Left ventricle myocardium superior (tissue), 1 donor: ENCODE measurements at regions not wholly inside any gene's neighbourhood (a gene's known extent, or its start where the extent isn't known, plus 50 kb on each side); places are given as distances from the start of the nearest gene placed in this dataset. TPM values are rescaled to one million over a fixed set of nuclear protein-coding genes. Genes with fewer than 3 reads are reported as not detected.

Experiments
- ATAC-seq: fragments of 200-7000 bp; cut with Tn5 transposase; one replicate; pipeline ENCODE4 v1.9.1; 2020; ENCODE audit warnings: mild to moderate bottlenecking, moderate library complexity
- DNase-seq: peaks from one replicate; pipeline ENCODE4 v3.0.0-alpha.2; 2020
- intact Hi-C: fragments of 100-400 bp; cut with micrococcal nuclease; formaldehyde crosslinking; loops from one replicate; pipeline ENCODE4 v1.11.0; 2022
- microRNA-seq: library from miRNA; unstranded; fragments of <30 nt; microRNA quantifications from one replicate; pipeline ENCODE4 v1.2.0, GENCODE V29; 2020; ENCODE audit warnings: borderline number of aligned reads
- donor health status: DM: no; HTN: yes; CAD: no; lungs with severe emphysema.

GRCh38 chr14:106844608-106845285, 1318.4 kb downstream of the TMEM121 start:
- intact Hi-C loops, result no loop called here
- DNase-seq, result peak; percentile 80
- peak; percentile 89 for ATAC-seq

GRCh38 chr14:106845286-106846087, 1319.1 kb downstream of the TMEM121 start:
- ATAC-seq (peak; percentile 9), DNase-seq (peak; percentile 37)
- intact Hi-C loops, result no loop called here

GRCh38 chr14:106846218-106846617, 1319.8 kb downstream of the TMEM121 start:
- intact Hi-C loops, result no loop called here
- ATAC-seq, result peak; percentile 44
- no peak for DNase-seq

- ATAC-seq (no peak), DNase-seq (no peak)
- intact Hi-C loops, result no loop called here
These were observed 1322.1 kb downstream of the TMEM121 start for GRCh38 chr14:106848330-106849121.

- intact Hi-C loops, result no loop called here
- no peak for DNase-seq
- no peak for ATAC-seq
These were observed 1324.8 kb downstream of the TMEM121 start for GRCh38 chr14:106850913-106851825.

DNA sequence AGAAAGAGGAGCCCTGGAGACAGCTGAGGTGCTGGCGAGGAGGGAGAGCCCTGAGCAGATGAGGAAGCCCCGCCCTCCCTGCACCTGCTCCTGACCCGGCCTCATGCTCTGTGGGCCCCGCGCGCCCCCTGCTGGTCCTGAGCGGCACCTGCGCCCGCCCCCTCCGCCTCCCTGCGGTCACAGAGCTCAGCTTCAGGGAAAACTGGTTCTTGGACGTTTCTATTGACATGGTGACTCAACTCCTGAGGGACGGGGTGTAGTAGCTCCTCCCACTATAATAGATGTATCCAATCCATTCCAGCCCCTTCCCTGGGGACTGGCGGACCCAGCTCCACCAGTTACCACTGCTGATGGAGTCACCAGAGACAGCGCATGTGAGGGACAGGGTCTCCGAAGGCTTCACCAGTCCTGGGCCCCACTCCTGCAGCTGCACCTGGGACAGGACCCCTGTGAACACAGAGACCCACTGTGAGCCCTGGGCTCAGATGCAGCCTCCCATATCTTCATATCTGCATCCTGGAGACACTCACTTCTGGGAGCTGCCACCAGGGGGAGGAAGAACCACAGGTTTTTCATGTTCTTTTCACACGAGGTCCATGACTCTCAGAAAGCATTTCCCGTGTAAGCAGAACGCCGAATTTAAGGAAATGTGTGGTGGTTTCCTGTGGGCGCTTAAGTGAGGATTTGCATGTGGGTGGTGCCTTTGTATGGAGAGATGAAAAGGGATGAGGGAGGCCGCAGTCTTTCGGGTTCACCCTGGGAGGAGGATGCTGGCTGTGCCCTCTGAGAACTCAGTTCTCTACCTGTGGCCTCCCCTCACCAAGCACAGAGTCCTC, 1346.4 kb downstream of the TMEM121 start:
- DNase-seq (peak; percentile 64), ATAC-seq (peak; percentile 27)
- intact Hi-C loops, result no loop called here

GRCh38 chr14:106874350-106874749, 1348.0 kb downstream of the TMEM121 start:
- intact Hi-C loops, result no loop called here
- ATAC-seq, result no peak
- no peak for DNase-seq

- ATAC-seq, result peak; percentile 43
- intact Hi-C loops, result no loop called here
- peak; percentile 49 for DNase-seq
These were observed 1349.1 kb downstream of the TMEM121 start for GRCh38 chr14:106875503-106875902.

- no peak for DNase-seq
- ATAC-seq, result no peak
- intact Hi-C loops, result no loop called here
These were observed 1350.3 kb downstream of the TMEM121 start for GRCh38 chr14:106876711-106877110.

- no peak for DNase-seq
- ATAC-seq, result no peak
- intact Hi-C loops, result no loop called here
These were observed 1351.1 kb downstream of the TMEM121 start for GRCh38 chr14:106877517-106877916.

- no peak for DNase-seq
- no peak for ATAC-seq
- intact Hi-C loops, result no loop called here
These were observed 1352.9 kb downstream of the TMEM121 start for GRCh38 chr14:106879241-106879640.

DNA sequence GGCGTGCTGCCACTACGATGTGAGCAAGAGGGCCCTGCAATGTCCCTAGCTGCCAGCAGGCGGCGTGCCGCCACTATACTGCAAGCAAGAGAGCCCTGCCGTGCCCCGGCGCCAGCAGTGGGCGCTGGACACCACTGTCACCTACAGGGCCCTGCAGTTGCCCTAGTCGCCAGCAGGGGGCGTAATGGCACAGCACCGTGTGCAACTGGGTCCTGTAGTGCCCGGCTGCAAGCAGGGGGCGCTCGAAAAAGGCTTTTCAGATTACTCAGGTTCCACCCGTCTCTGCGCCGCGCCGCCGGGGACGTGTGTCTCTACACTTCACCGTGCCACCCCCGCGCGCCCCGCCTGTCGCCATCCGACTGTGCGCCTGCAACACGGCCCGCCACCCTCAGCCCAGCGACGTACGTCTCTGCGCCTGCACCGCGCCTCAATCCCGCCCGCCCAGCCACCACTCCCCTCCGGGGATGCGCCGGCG, 1356.9 kb downstream of the TMEM121 start:
- intact Hi-C loops, result no loop called here
- peak; percentile 12 for ATAC-seq
- peak; percentile 34 for DNase-seq

Small RNA genes lying in the stretch of these regions (microRNA-seq; reads per million reads assigned to microRNA genes)
- gene MIR4507 (not detected), gene MIR4537 (not detected), gene MIR4538 (not detected), gene MIR4539 (not detected), gene MIR5195 (not detected), gene MIR8071-1 (not detected), gene MIR8071-2 (not detected)
